Right renal cortex interstitium (tissue), 3 donors: ENCODE measurements at regions not wholly inside any gene's neighbourhood (a gene's known extent, or its start where the extent isn't known, plus 50 kb on each side); places are given as distances from the start of the nearest gene placed in this dataset.

Experiments
- DNase-seq, 3 donors: peaks; one replicate each; pipeline ENCODE4 v3.0.0-alpha.2; 2013; ENCODE audit warnings: low read depth in 3 of 3, low spot score in 2 of 3

GRCh38 chr2:221312634-221313033, 259.5 kb downstream of the EPHA4 start:
- DNase-seq, result no peak

GRCh38 chr2:221314786-221315185, 257.3 kb downstream of the EPHA4 start:
- no peak for DNase-seq

DNA sequence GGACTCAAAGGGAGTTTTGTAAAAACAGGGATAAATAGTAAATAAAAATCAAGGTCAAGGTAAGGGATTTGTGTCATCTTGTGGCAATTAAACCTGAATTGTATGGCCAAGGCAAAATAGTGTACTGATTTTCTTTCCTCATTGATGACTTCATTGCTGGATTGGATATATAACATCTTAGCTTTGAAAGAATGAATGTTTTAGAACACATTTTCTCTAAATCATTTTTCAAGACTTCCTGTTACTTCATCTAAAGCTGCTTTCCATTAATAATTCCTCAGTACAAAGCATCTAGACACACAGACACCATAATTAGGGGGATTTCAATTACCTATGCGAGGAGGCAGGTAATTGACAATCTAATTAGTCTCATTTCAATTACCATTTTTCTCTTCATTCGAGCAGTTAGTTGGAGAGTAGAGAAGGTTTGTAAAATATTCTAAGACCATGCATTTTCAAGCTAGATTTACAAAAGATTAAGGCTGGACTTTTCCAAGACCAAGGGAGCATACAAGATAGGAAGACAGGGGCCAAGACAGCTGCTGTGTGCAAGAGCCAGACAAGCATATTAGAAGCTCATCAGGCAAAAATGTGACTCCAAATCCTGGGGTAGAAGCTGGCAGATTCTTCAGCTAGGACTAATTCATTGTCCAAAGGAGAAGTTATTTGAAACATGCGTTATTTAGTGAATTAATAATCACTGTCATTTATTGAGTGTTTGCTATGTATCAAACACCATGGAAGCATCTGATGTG, 253.6 kb downstream of the EPHA4 start:
- no peak for DNase-seq

DNA sequence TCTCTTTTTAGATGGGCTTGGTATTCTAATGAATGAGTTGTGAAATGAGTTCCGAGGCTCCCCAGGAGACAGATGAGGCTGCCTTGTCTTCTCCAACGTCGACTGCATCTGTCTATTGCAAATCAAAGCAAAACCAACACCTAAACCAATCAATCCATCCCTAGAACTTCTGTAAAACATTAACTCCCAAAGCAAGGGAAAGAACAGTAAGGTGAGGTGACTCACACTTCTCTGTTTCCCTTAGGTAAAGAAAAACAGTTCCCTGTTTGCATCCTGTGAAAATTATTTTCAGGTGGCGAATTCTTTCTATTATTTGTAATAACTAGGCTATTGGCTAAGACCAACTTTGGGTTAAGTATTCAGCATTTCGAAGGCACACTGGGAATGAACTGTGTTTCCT, 249.4 kb downstream of the EPHA4 start:
- no peak for DNase-seq

GRCh38 chr2:221323513-221323912, 248.6 kb downstream of the EPHA4 start:
- no peak for DNase-seq

GRCh38 chr2:221330436-221330835, 241.7 kb downstream of the EPHA4 start:
- DNase-seq, result no peak

GRCh38 chr2:221334481-221335218, 237.5 kb downstream of the EPHA4 start:
- no peak for DNase-seq

GRCh38 chr2:221335219-221335752, 236.8 kb downstream of the EPHA4 start:
- DNase-seq, result no peak

GRCh38 chr2:221336967-221337366, 235.1 kb downstream of the EPHA4 start:
- DNase-seq, result no peak

GRCh38 chr2:221337957-221338685, 234.0 kb downstream of the EPHA4 start:
- DNase-seq, result no peak

DNA sequence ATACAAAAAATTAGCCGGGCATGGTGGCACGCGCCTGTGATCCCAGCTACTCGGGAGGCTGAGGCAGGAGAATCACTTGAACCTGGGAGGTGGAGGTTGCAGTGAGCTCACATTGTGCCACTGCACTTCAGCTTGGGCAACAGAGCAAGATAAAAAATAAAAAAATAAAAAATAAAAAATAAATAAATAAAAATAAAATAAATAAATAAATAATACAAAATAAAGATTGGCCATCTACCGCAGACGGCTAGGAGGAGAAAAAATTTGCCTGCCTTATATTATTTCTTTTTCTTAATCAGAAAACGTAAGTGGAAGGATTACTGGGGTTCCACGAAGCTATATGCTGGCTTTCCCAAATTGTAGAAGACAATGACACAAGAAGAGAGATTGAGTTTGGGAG, 229.7 kb downstream of the EPHA4 start:
- no peak for DNase-seq

DNA sequence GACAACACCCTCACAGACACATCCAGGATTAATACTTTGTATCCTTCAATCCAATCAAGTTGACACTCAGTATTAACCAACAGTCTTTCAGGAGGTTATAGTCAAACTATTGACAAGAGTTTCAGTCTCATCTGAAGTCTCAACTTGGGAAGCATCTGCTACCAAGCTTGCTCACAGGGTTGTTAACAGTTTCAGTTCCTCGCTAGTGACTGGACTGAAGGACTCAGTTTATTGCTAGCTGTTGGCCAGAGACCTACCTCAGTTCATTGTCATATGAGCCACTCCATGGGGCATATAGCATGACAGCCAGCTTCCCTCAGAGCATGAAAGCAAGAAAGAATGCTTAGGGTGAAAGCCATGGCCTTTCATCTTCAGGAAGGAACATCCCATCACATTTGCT, 228.6 kb downstream of the EPHA4 start:
- no peak for DNase-seq

- DNase-seq, result no peak
These were observed 226.6 kb downstream of the EPHA4 start for GRCh38 chr2:221345516-221345915.

DNA sequence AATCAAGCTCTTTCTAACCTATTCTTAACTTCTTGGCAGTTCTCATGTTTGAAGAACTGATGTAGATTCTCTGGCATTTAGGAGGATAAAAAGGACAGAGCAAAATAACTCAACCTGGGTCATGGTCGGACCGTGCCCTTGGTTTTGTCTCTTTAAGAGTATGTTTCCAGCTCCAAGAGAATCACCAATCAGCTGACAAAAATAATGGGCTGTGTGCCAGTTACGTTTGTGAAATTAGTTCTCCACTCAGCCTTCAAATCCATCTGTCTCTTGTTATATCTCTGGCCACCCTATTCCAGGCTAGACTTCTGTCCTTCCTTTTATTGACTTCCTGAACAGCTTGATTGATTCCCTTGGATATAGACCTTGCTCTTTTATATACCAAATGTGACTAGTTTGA, 225.7 kb downstream of the EPHA4 start:
- DNase-seq, result no peak

DNA sequence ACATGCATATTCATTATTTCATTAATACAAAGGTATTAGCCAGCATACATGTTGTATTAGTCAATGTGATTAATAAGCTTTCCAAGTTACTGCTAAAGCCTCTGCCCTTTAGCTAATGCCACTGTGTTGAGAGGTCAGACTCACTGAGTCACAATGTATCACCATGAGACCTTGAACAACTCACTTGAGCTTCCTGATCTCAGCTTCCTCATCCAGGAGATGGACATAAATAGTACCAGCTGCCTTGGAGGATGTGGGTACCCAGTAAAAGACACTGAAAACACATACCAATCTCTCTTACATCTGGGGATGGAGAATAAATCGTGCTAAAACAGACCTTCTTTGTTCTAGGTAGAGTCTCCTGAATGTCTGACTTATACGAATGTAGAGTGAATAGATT, 224.6 kb downstream of the EPHA4 start:
- no peak for DNase-seq

DNA sequence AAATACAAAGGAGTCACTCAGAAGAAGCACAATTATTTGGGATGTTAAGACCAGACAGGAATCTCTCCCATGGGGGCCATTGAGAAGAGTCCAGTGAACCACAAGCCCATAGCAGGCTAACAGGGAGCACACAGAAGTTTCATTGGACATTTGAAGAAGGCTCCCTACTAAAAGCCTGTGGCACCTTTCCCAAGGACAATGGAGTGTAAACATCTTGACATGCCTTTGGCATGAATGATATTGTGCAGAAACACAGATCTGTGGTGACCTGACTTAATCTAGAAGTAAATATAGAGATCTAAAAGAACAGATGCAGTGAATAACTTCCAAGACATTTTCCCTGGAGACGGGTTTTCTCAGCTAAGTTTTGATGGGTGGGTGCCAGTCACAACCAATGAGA, 221.5 kb downstream of the EPHA4 start:
- no peak for DNase-seq

- no peak for DNase-seq
These were observed 218.9 kb downstream of the EPHA4 start for GRCh38 chr2:221353201-221353600.

DNA sequence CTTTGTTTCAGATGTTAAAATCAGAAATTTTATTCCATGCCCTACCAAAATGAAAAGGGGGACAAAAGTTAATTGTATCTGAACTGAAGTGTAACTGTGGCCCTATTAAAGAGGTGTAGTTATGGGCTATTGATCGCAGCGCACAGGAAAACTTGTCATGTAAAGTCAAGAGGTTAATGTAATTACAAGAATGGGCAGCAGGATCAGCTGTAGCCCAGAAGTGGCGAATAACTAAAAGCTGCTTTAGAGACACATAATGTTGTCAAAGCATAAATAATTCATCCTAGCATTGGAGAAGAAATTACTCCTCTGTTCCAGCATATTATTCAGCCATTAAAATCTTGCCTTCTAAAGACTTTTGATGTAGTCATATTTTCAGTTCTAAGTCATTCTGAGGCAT, 211.8 kb downstream of the EPHA4 start:
- no peak for DNase-seq

- DNase-seq, result no peak
These were observed 211.4 kb downstream of the EPHA4 start for GRCh38 chr2:221360742-221361141.

DNA sequence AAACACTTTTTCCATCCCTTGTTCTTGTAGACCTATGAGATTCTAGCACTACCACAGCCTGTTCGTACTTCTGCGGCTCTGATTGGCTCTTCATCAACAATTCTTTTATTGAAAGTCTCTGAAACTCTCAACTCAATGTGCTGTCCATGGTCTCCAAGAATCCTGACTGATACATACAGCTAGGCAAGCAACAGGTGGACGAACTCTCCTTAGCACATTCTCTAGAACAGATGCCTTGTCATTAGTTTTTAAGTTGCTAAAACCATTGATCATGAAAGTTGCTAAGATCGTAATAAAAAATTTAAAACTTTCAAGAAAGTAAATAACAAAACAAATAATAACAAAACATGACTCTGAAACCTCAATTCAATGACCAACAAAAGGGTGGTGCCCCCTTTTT, 210.5 kb downstream of the EPHA4 start:
- DNase-seq, result no peak

GRCh38 chr2:221364672-221365071, 207.4 kb downstream of the EPHA4 start:
- DNase-seq, result no peak
